ENCODE measurements at regions not wholly inside any gene's neighbourhood (a gene's known extent, or its start where the extent isn't known, plus 50 kb on each side); places are given as distances from the start of the nearest gene placed in this dataset.

- DNase-seq: no peak
- no CpG with 5 or more reads among the region's 2 CpGs for WGBS (ENCODE audit: extremely low coverage, insufficient coverage, insufficient read length)
- no peaks in the 10 kb centered on the region for H3K27me3 ChIP-seq (ENCODE audit: insufficient read depth, low read length)
- H3K9ac ChIP-seq (ENCODE audit: low read length): no peak overlapping the region
- no peak overlapping the region for H2AK5ac ChIP-seq (ENCODE audit: low read length)
- no peak overlapping the region for H2BK120ac ChIP-seq (ENCODE audit: insufficient read depth, low read length, poor library complexity)
- no peak overlapping the region for H4K8ac ChIP-seq (ENCODE audit: low read depth, low read length)
- no peak overlapping the region for H2BK12ac ChIP-seq (ENCODE audit: low read length)
- no peak overlapping the region for H3K23ac ChIP-seq (ENCODE audit: low read length)
- H4K91ac ChIP-seq (ENCODE audit: low read depth, low read length): no peak overlapping the region
- no peaks in the 10 kb centered on the region for H3K79me1 ChIP-seq (ENCODE audit: low read length)
- H3K79me2 ChIP-seq (ENCODE audit: control insufficient read depth, insufficient read depth, low read length, poor library complexity): no peaks in the 10 kb centered on the region
- H3K14ac ChIP-seq (ENCODE audit: low read length): no peak overlapping the region
- H3K4me3 ChIP-seq (ENCODE audit: low read depth, low read length): no peak overlapping the region
- no peak overlapping the region for H3K27ac ChIP-seq (ENCODE audit: low read depth, low read length)
- no peak overlapping the region for H2BK5ac ChIP-seq (ENCODE audit: low read depth, low read length, poor library complexity)
- no peak overlapping the region for H2AFZ ChIP-seq (ENCODE audit: insufficient read depth, low read length, poor library complexity)
- no peak overlapping the region for H3K4me2 ChIP-seq (ENCODE audit: low read length)
- H3K18ac ChIP-seq (ENCODE audit: low read length): no peak overlapping the region
- H3K36me3 ChIP-seq (ENCODE audit: control insufficient read depth in 1 of 2, insufficient read depth in 2 of 2, low read length in 2 of 2): no peaks in the 10 kb centered on the region
- H3K4ac ChIP-seq (ENCODE audit: low read depth, low read length): no peak overlapping the region
- H3K4me1 ChIP-seq (ENCODE audit: control insufficient read depth in 1 of 2, insufficient read depth in 2 of 2, low read length in 2 of 2): no peaks in the 10 kb centered on the region
- no peak overlapping the region for H4K12ac ChIP-seq (ENCODE audit: low read depth, low read length)
- H3K9me3 ChIP-seq (ENCODE audit: insufficient read depth, low read depth, low read length): no peaks in the 10 kb centered on the region
These were observed 603.3 kb downstream of the PTPRC start for GRCh38 chr1:199242147-199242546.

- Histone ChIP-seq H3K79me1 (ENCODE audit: low read length) (no peaks in the 10 kb centered on the region), H3K4me3 (ENCODE audit: low read depth, low read length) (no peak overlapping the region), H2AK5ac (ENCODE audit: low read length) (no peak overlapping the region), H3K23ac (ENCODE audit: low read length) (no peak overlapping the region), H4K12ac (ENCODE audit: low read depth, low read length) (no peak overlapping the region), H2AFZ (ENCODE audit: insufficient read depth, low read length, poor library complexity) (no peak overlapping the region), H2BK120ac (ENCODE audit: insufficient read depth, low read length, poor library complexity) (no peak overlapping the region), H3K9me3 (ENCODE audit: insufficient read depth, low read depth, low read length) (no peaks in the 10 kb centered on the region), H3K18ac (ENCODE audit: low read length) (no peak overlapping the region), H3K4me1 (ENCODE audit: control insufficient read depth in 1 of 2, insufficient read depth in 2 of 2, low read length in 2 of 2) (no peaks in the 10 kb centered on the region), H3K27ac (ENCODE audit: low read depth, low read length) (no peak overlapping the region), H3K4ac (ENCODE audit: low read depth, low read length) (no peak overlapping the region), H4K8ac (ENCODE audit: low read depth, low read length) (no peak overlapping the region), H3K9ac (ENCODE audit: low read length) (no peak overlapping the region), H3K14ac (ENCODE audit: low read length) (no peak overlapping the region), H3K79me2 (ENCODE audit: control insufficient read depth, insufficient read depth, low read length, poor library complexity) (no peaks in the 10 kb centered on the region), H3K27me3 (ENCODE audit: insufficient read depth, low read length) (no peaks in the 10 kb centered on the region), H3K36me3 (ENCODE audit: control insufficient read depth in 1 of 2, insufficient read depth in 2 of 2, low read length in 2 of 2) (no peaks in the 10 kb centered on the region), H3K4me2 (ENCODE audit: low read length) (no peak overlapping the region), H2BK12ac (ENCODE audit: low read length) (no peak overlapping the region), H4K91ac (ENCODE audit: low read depth, low read length) (no peak overlapping the region), H2BK5ac (ENCODE audit: low read depth, low read length, poor library complexity) (no peak overlapping the region)
- DNase-seq: no peak
- WGBS (ENCODE audit: extremely low coverage, insufficient coverage, insufficient read length): no CpG with 5 or more reads among the region's 2 CpGs
These were observed 603.8 kb downstream of the PTPRC start for GRCh38 chr1:199242601-199243000.

- Histone ChIP-seq H4K12ac (ENCODE audit: low read depth, low read length) (no peak overlapping the region), H3K27ac (ENCODE audit: low read depth, low read length) (no peak overlapping the region), H3K4me3 (ENCODE audit: low read depth, low read length) (no peak overlapping the region), H3K79me2 (ENCODE audit: control insufficient read depth, insufficient read depth, low read length, poor library complexity) (no peaks in the 10 kb centered on the region), H3K4me1 (ENCODE audit: control insufficient read depth in 1 of 2, insufficient read depth in 2 of 2, low read length in 2 of 2) (no peaks in the 10 kb centered on the region), H3K18ac (ENCODE audit: low read length) (no peak overlapping the region), H3K14ac (ENCODE audit: low read length) (no peak overlapping the region), H3K4ac (ENCODE audit: low read depth, low read length) (no peak overlapping the region), H4K8ac (ENCODE audit: low read depth, low read length) (no peak overlapping the region), H3K9me3 (ENCODE audit: insufficient read depth, low read depth, low read length) (no peaks in the 10 kb centered on the region), H3K79me1 (ENCODE audit: low read length) (no peaks in the 10 kb centered on the region), H3K9ac (ENCODE audit: low read length) (no peak overlapping the region), H3K27me3 (ENCODE audit: insufficient read depth, low read length) (no peaks in the 10 kb centered on the region), H2AFZ (ENCODE audit: insufficient read depth, low read length, poor library complexity) (no peak overlapping the region), H2BK5ac (ENCODE audit: low read depth, low read length, poor library complexity) (no peak overlapping the region), H2BK120ac (ENCODE audit: insufficient read depth, low read length, poor library complexity) (no peak overlapping the region), H2BK12ac (ENCODE audit: low read length) (no peak overlapping the region), H2AK5ac (ENCODE audit: low read length) (no peak overlapping the region), H3K4me2 (ENCODE audit: low read length) (no peak overlapping the region), H3K36me3 (ENCODE audit: control insufficient read depth in 1 of 2, insufficient read depth in 2 of 2, low read length in 2 of 2) (no peaks in the 10 kb centered on the region), H4K91ac (ENCODE audit: low read depth, low read length) (no peak overlapping the region), H3K23ac (ENCODE audit: low read length) (no peak overlapping the region)
- WGBS (ENCODE audit: extremely low coverage, insufficient coverage, insufficient read length): no CpG with 5 or more reads among the region's 11 CpGs
- peak; percentile 51 to 77 for DNase-seq
These were observed 604.7 kb downstream of the PTPRC start for GRCh38 chr1:199243423-199244061.

- Histone ChIP-seq H4K12ac (ENCODE audit: low read depth, low read length) (no peak overlapping the region), H2AFZ (ENCODE audit: insufficient read depth, low read length, poor library complexity) (no peak overlapping the region), H4K91ac (ENCODE audit: low read depth, low read length) (no peak overlapping the region), H3K14ac (ENCODE audit: low read length) (no peak overlapping the region), H3K4ac (ENCODE audit: low read depth, low read length) (no peak overlapping the region), H2BK5ac (ENCODE audit: low read depth, low read length, poor library complexity) (no peak overlapping the region), H3K23ac (ENCODE audit: low read length) (no peak overlapping the region), H3K9me3 (ENCODE audit: insufficient read depth, low read depth, low read length) (no peaks in the 10 kb centered on the region), H3K9ac (ENCODE audit: low read length) (no peak overlapping the region), H3K4me3 (ENCODE audit: low read depth, low read length) (no peak overlapping the region), H3K27ac (ENCODE audit: low read depth, low read length) (no peak overlapping the region), H2AK5ac (ENCODE audit: low read length) (no peak overlapping the region), H3K18ac (ENCODE audit: low read length) (no peak overlapping the region), H3K4me2 (ENCODE audit: low read length) (no peak overlapping the region), H3K4me1 (ENCODE audit: control insufficient read depth in 1 of 2, insufficient read depth in 2 of 2, low read length in 2 of 2) (no peaks in the 10 kb centered on the region), H3K79me2 (ENCODE audit: control insufficient read depth, insufficient read depth, low read length, poor library complexity) (no peaks in the 10 kb centered on the region), H3K79me1 (ENCODE audit: low read length) (no peaks in the 10 kb centered on the region), H4K8ac (ENCODE audit: low read depth, low read length) (no peak overlapping the region), H2BK120ac (ENCODE audit: insufficient read depth, low read length, poor library complexity) (no peak overlapping the region), H3K36me3 (ENCODE audit: control insufficient read depth in 1 of 2, insufficient read depth in 2 of 2, low read length in 2 of 2) (no peaks in the 10 kb centered on the region), H2BK12ac (ENCODE audit: low read length) (no peak overlapping the region), H3K27me3 (ENCODE audit: insufficient read depth, low read length) (no peaks in the 10 kb centered on the region)
- no peak for DNase-seq
- WGBS (ENCODE audit: extremely low coverage, insufficient coverage, insufficient read length): no CpG with 5 or more reads among the region's 3 CpGs
These were observed 607.1 kb downstream of the PTPRC start for GRCh38 chr1:199245946-199246345.

Data from trophoblast cell (in vitro differentiated cells and primary cell).